GM12892 (cell line): ENCODE measurements at regions not wholly inside any gene's neighbourhood (a gene's known extent, or its start where the extent isn't known, plus 50 kb on each side); places are given as distances from the start of the nearest gene placed in this dataset.

ENCODE experiments used
- POLR2A ChIP-seq: IDR thresholded peaks from 2 replicates; pipeline ENCODE4 v1.6.1; 2011; ENCODE audit warnings: low read depth, low read length, control low read depth
- POLR2AphosphoS5 ChIP-seq: IDR thresholded peaks from 2 replicates; pipeline ENCODE4 v1.6.1; 2011; ENCODE audit warnings: low read depth, low read length, control low read depth
- TAF1 ChIP-seq: IDR thresholded peaks from 2 replicates; pipeline ENCODE4 v1.6.1; 2011; ENCODE audit warnings: low read depth, mild to moderate bottlenecking, control low read depth, low read length, borderline replicate concordance

DNA sequence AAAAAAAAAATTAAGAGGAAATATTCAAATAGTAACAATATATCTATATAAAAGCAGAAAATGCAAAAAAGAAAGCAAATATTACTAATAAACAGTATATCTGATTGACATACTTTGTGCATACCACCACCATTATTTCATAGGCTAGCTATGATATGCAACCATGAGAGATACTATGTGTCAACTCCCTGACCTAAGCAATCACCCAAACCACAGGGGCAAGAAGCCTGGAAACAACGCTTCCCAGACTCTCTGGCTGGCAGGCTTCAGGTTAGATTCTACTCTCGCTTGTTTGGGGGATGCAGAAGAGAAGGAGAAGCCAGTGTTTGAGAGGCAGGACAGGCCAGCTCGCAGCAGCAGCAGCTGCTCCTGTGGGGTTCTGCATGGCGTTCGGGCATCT lies 169.3 kb upstream of the TPM1 start:
- TF ChIP-seq POLR2A (no peak), POLR2AphosphoS5 (no peak), TAF1 (no peak)
